Smooth muscle cell of the brain vasculature (primary cell): ENCODE measurements at regions not wholly inside any gene's neighbourhood (a gene's known extent, or its start where the extent isn't known, plus 50 kb on each side); places are given as distances from the start of the nearest gene placed in this dataset.
"Not testable (repeated sequence)": the region's sequence is repeated elsewhere in the genome, so short reads cannot be mapped to it uniquely, and the experiment has no call there.

Source experiments
- DNase-seq: peaks from one replicate; pipeline ENCODE4 v3.0.0-alpha.2; 2012; ENCODE audit warnings: low read depth, low spot score

DNA sequence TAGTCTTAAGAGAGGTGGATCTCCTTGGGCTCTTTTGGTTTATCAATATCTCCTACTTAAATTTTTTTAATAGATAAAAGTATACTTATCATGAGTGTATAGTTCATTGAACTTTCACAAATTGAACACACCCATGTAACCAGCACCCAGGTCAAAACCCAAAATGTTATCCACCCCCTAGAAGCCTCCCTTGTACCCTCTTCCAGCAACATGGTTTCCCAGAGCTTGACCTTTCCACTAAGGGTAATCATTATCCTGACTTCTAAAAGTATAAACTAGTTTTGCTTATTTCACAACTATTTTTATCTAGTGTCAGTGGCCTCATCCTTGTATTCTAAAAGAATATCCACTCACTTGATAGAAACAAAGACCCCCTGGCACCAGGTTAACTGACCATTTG, 106.8 kb downstream of the MDH1 start:
- DNase-seq = no peak

DNA sequence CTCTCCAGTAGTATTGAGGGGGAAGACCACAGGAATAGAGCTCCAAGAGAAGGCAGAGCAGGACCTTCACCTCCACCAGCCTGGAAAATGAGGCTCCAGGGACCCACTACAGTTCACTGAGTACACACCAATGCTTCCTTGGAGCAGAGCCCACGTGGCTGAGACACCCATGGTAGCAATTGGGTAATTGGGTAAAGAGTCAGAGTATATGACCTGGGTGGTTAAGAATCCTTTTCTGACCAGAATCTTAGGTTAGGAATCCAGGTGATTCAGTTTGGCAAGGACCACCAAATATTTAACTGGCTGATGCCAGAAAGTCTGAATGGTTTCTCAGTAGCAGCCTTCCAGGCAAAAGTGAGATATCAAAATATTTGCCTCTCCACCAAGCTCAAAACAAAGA, 107.7 kb downstream of the MDH1 start:
- DNase-seq = no peak

DNA sequence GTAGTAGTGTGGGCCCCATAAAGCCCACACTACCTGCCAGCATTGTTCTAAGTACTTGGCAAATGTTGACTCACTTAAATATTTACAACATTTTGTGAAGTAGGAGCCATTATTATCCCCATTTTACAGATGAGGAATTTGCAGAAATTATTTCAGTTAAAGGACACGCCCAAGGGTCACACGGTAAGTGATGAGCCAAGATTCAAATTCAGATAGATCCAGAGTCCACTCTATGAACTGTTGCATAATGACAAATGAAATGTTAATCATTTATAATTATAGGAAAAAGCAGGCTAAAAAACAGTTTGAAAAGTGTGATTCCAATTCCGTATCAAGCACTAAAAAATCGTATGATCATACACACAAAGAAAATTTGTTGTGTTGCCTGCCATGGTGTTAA, 108.4 kb downstream of the MDH1 start:
- no peak for DNase-seq

DNA sequence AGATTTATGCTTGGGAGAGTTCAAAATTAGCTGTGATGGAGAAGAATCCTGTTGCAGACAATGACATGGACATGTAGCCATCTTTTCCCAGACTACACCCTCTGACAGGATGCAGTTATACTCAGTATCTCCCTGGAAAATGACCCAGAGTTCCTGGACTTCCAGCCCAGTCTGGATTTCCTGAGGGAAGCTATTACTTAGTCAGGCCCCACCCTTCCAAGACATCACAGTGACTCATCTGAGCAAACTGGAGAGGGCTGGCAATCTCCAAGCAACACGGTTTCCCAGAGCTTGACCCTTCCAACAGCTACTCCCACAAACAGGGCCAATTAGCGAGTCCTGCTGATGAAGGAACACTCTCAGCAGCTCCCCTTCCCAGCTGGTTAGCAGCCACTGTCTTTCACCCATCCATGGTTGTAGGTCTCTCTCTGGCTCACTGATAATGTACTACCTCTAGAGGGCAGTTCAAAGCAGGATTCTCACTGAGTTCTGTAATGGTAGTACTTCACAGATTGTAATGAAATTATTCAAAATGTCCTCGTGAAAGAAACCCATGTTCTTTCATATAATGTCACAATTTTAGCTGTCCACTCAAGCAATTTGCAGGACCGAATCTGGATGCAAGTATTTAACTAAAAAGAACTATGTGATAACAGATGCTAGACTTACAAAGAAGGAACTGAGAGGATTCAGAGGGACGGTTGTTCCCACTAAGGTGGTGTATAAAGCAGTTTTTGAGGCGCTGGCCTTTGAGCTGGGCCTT, 110.2 kb downstream of the MDH1 start:
- DNase-seq = peak; percentile 20

DNA sequence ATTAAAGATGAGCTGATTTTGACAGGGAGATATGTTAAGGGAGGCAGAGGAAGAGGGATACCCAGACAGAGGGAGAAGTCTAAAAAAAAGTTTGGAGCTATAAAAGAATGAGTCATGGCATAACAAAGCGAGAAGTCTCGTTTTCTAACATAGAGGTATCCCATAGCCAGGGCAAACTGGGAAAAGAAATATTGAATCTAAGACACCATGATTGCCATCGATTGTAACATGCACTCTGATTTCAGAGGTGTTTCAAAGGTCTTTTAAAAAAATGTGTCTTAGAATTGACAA, 110.7 kb downstream of the MDH1 start:
- DNase-seq = no peak

DNA sequence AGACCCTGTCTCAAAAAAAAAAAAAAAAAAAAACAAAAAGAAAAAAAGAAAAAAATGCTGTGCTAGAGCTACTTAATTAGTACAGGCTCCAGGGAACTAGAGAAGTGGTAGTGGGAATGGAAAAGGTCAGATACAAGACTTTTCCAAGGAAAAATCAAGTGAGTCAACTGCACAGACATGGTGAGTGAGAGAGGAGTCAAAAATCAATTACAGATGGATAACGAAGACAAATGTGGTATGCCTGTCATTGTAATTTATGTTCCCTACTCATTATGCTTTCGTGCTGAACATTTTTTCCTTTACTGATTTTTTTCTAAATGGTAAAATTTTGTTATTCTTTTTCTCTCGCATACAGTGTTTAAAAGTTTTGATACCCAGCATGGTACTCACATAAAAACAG, 111.5 kb downstream of the MDH1 start:
- DNase-seq = no peak

DNA sequence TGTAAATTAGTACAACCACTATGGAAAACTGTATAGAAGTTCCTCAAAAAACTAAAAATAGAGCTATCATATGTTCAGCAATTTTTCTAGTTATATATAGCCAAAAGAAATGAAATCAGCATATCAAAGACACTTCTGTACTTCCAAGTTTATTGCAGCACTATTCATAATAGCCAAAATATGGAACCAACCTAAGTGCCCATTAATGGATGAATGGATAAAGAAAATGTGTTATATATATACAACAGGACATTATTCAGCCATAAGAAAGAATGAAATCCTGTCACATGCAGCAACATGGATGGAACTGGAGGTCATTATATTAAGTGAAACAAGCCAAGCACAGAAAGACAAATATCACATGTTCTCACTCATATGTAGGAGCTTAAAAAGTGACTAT, 112.6 kb downstream of the MDH1 start:
- no peak for DNase-seq

DNA sequence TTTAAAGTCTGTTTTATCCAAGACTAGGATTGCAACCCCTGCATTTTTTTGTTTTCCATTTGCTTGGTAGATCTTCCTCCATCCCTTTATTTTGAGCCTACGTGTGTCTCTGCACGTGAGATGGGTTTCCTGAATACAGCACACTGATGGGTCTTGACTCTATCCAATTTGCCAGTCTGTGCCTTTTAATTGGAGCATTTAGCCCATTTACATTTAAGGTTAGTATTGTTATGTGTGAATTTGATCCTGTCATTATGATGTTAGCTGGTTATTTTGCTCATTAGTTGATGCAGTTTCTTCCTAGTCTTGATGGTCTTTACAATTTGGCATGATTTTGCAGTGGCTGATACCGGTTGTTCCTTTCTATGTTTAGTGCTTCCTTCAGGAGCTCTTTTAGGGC, 117.3 kb downstream of the MDH1 start:
- DNase-seq = not testable (repeated sequence)

DNA sequence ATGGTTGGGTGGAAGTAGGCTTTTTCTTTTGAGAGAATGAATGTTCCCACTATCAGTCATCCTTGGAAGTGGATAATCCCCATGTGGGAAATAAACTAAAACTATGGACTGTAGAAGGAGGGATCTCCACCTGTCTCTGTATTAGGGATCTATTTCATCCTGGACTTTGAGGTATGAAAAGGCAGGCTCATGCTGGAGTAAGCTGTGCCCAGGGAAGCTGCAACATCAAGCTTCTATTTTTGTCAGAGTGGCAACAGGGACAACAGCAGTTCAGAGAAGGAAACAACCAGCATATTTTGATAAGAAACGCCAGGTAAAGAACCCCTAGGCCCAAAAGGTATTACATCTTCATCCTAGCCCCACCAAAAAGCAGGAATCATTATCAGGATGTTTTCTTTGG, 122.0 kb downstream of the MDH1 start:
- no peak for DNase-seq

DNA sequence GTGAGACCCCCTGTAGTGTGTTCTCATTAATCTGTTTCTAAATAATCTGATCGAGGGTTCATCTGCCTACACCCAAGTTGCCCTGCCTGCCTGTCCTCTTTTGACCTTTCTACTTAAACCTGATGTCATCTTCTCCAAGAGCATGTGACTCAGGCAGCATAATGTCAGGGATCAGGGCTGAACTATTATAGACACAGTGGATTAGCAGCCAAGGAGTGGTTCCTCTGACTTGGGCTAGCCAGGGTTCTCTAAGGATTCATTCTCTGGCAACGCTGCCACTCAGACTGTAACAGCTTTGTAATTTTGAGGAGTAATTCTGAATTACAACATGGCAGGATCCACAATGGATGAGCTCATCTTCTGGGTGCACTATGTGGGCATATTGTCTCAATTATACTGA, 124.0 kb downstream of the MDH1 start:
- no peak for DNase-seq

DNA sequence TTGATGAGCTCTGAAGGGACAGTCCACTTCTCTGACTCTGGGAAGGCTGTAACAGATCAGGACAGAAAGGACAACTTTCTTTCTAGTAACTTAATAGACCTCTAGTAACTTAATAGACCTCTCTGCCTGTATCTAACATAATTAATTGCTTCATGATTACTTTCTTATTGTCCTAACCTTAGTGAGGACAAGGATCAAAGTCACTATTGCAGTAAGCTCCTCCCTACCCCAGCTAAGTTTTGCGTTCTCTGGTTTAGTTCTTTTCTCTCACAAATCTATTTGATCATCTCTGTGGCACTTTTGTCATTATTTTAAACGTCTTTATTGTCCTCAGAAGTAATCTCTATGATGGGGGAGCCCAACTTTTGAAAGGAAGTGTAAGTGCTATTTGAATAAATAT, 125.5 kb upstream of the UGP2 start:
- no peak for DNase-seq

DNA sequence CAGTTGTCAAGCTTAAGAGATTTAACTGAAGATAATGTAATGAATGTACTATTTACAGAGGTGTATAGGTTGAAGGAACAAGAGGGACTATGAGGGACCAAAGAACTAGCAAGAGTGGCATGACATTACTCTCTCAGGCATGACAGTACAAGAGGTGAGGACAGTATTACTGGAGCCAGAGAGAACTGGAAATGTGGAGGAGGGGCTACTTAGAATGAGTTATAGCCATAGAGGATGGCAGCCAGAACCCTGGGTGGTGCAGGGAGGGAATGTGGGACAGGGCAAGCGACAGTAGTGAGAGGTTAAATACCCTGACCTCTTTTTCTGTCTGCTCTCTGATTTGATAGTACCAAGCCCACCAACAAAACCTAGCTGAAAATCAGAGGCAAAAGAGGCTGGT, 122.6 kb upstream of the UGP2 start:
- DNase-seq = no peak

DNA sequence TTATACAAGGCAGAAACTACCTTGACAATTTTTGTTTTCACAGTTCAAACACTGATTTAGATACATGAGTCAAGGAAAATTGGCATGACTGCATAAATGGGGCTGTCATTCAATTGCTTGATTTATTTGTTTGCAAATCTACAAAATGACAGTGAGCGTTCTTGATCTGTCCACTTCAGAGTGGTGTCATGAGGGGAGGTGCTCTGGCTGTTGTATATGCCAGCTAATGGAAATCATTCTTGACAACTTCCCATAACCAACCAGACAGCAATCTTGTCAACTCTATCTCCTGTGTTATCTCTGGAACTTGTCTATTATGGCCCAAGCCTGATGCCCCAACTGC, 120.6 kb upstream of the UGP2 start:
- no peak for DNase-seq

DNA sequence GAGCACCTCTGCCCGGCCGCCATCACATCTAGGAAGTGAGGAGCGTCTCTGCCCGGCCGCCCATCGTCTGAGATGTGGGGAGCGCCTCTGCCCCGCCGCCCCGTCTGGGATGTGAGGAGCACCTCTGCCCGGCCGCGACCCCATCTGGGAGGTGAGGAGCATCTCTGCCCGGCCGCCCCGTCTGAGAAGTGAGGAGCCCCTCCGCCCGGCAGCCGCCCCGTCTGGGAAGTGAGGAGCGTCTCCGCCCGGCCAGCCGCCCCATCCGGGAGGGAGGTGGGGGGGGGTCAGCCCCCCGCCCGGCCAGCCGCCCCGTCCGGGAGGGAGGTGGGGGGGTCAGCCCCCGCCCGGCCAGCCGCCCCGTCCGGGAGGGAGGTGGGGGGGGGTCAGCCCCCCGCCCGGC, 119.4 kb upstream of the UGP2 start:
- DNase-seq = not testable (repeated sequence)

DNA sequence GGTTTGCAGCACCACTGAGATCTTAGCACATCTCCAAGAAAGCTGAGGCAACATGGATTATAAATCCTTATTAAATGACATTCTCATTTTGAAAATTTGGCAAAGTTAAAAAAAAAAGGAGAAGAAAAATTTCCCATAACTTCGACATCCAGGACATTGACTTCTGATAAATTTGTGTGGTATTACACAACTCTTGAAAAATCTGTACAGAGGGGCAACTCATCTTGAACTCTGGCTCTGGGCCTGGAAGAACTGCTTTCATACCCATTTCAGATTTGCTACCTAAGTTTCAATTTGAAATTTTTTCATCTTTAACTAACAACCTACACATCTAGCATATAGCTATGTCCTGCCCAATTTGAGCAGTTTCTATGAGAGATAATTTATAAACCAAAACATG, 118.0 kb upstream of the UGP2 start:
- no peak for DNase-seq

DNA sequence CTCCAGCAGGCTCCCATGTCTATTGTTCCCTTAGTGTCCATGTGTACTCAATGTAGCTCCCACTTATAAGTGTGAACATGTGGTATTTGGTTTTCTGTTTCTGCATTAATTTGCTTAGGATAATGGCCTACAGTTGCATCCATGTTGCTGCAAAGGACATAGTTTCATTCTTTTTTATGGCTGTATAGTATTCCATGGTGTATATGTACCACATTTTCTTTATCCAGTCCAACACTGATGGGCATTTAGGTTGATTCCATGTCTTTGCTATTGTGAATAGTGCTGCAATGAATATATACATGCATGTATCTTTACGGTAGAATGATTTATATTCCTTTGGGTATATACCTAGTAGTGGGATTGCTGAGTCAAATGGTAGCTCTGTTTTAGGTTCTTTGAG, 116.5 kb upstream of the UGP2 start:
- DNase-seq = not testable (repeated sequence)

DNA sequence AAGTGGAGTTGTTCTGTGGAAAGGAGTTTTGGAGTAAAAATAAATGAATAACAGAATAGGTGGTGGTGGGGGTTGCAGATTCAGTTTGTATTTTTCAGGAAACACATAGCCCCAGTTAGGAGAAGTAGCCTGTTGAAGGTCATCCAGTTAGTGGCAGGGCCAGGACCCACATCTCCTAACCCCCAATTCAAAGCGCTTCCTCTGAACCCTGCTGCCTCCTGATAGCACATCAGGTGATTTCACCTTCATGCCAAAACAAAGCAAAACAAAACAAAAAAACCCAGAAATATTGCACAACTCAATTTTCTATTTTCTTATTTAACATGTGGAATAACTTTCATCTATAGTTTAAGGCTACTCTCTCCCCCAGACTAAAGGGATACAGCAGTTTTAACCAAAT, 112.3 kb upstream of the UGP2 start:
- DNase-seq = no peak

DNA sequence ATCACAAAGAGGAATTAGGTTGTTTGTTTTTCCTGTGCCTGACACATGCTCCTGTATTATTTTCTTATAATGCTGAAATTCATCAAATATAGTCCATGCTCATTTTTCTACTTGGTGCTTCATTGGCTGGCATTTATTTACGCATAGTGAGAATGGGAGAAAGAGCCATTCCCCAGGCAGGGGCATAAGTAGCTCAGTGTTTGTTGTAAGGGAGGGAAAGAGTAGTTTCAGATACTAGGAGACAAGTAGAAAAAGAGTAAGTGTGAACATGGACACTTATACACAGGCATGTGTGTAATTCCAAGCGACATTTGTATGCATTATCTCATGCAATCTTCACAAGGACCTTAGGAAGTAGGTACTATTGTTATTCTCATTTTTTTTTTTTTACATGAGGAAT, 111.9 kb upstream of the UGP2 start:
- no peak for DNase-seq

DNA sequence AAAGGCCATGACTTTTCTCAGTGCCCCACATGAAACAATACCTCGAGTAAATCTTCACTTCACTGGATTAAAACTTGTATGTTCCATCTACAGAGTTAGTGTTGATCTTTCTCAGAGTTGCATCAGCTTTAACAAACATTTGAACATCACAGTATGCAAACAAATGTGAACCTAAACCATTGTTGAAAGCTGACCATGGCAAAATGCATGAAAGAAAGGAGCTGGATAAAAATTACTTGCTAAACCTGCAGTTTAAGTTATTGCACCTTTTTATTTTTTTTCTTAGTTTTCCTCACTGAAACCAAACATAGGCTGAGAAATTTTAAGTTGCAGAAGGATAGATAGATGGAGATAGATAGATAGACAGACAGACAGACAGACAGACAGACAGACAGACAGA, 107.2 kb upstream of the UGP2 start:
- DNase-seq = no peak

DNA sequence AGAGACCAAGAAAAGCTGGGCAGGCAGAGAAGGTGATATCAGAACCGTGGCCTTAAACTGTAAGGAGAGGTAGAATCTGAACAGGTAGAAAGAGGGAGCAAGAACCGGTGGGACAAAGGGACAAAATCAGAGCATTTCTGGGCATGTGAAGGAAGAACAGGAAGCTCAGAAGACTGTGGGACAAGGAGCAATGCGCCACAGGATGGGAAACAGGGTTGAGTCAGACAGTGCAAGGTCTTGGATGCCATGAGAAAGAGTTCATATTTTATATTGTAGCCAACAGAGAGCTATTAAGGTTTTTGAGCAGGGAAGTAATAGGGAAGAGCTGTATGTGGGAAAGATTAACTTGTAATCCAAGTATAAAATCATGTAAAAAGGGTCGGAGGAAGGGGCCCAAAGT, 106.4 kb upstream of the UGP2 start:
- DNase-seq = no peak

DNA sequence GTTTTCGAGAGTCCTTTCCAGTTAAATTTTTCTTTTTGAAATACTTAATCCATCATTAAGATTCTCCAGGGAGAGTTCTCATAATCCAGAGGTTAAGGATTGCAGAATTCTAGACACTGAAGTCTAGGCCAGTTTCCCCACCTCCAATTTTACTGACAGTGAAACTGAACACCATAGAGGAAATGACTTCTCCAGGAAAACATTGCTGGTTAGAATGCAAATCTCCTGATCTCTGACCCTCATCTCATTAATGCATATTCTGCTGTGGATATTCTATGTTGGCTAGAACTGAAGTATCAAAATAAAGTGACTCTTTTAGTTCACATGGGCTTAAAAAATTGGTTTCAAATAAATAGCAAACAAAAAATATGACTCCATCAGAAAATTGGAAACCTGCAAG, 105.8 kb upstream of the UGP2 start:
- no peak for DNase-seq

DNA sequence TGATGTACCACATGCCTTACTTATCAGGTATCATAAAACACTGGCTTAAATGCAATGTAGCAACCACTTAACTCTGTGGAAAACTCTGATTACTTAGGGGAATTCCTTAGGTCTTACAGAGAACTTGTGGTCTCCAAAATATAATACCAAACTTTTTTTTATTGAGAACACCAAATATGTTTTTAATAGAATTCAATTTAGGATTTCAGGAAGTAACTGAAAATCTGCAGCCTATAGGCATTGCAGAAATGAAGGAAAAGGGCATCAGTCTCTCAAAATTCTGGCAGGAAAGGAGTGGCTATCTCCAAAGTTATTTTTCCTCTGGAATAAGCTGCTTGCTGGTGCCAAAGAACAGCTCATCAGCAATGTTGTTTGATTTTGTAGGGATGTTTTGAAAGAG, 105.3 kb upstream of the UGP2 start:
- DNase-seq = no peak

DNA sequence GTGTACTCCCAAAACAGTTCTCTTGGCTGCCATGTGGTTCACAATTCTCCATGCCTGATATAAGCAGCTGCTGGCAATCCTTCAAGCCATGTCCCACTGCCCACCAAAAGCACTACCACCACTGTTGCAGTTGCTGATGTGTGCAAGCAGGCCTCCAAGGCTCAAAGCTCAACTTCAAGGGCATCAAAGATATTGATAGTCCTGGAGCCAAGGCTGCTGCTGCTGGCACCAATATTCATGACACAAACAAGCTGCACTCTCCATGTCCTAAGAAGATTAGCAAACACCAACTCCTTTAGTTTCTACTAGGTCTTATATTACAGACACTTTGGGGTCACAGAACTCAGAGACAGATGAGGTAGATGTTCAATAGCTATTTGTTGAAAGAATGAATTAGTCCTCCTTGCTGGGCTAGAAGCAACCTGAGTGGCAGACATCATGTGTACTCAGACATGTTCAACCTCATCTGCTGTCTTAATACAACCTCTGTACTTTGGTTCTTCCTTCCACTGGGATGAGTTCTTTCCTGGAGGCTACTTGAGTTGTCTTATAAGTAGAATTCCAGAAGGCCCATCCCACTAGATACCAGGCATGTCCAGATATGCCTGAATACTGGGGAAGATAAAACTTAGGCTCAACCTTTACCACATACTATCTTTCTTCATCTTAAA, 104.5 kb upstream of the UGP2 start:
- DNase-seq = no peak

DNA sequence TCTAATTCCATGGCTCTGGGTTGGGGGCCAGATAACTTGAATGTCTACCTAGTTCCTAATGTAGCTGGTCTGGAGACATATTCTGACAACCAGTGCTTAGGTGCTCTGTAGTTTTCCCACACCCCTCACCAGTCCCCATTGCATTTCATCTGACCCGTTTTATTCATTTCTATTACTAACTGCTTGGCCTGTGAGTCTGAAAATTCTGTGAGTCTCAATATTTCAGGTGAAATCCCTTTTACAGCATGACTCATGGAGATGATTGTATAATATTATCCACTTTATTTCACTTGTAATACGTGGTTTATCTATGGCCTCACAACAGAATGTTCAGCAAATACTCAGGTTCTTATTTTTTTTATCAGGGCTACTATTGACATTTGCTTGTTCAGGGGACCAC, 103.7 kb upstream of the UGP2 start:
- DNase-seq = no peak
